Endothelial cell of umbilical vein (primary cell): ENCODE measurements at regions not wholly inside any gene's neighbourhood (a gene's known extent, or its start where the extent isn't known, plus 50 kb on each side); places are given as distances from the start of the nearest gene placed in this dataset.

ENCODE experiments used
- POLR2A ChIP-seq: IDR thresholded peaks from 2 replicates; pipeline ENCODE4 v1.6.1; 2012; ENCODE audit warnings: low read depth, mild to moderate bottlenecking, control low read depth, low read length
- POLR2AphosphoS5 ChIP-seq: IDR thresholded peaks from 2 replicates; pipeline ENCODE4 v1.6.1; 2012; ENCODE audit warnings: low read depth, mild to moderate bottlenecking, control low read depth, low read length, moderate library complexity; ENCODE audit not compliant: insufficient read depth
- TF ChIP-seq, protein P1 (sequence below): IDR thresholded peaks from 2 replicates; pipeline ENCODE4 v1.6.1; 2011; ENCODE audit not compliant: insufficient read depth, insufficient read length

DNA sequence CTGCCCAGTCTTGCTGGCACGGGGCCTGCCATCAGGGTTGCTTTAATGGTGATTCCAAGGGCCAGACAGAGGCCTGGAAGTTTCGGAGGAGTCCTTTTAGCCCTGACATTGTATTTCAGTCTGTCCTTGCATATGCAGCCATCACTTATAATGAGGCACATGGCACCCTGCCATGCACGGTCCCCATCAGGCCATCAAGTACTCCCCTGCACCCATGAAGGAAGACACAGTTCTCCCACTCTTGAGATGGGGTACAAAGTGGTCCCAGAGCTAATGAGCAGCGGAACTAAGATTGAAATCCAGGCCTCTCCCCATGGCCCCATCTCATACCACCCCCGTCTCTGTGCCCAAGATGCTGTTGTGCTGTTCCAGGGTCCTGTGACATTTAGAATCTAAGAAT is 596.6 kb downstream of the PTPRU start:
- no peak for TF ChIP-seq POLR2AphosphoS5
- TF ChIP-seq, protein P1, sequence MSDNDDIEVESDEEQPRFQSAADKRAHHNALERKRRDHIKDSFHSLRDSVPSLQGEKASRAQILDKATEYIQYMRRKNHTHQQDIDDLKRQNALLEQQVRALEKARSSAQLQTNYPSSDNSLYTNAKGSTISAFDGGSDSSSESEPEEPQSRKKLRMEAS = no peak
- TF ChIP-seq POLR2A = no peak
